Mesenchymal stem cell (in vitro differentiated cells and primary cell): ENCODE measurements at regions not wholly inside any gene's neighbourhood (a gene's known extent, or its start where the extent isn't known, plus 50 kb on each side); places are given as distances from the start of the nearest gene placed in this dataset.
"Not testable (repeated sequence)": the region's sequence is repeated elsewhere in the genome, so short reads cannot be mapped to it uniquely, and the experiment has no call there.

Source experiments
- DNase-seq: peaks from one replicate; pipeline ENCODE4 v3.0.0-alpha.2; 2013
- H2AFZ ChIP-seq: one replicate; pipeline ENCODE4 v1.6.1; 2013; ENCODE audit warnings: low read depth, mild to moderate bottlenecking, control low read depth, inconsistent platforms, low read length, moderate library complexity
- H2AK5ac ChIP-seq: 2 replicates; pipeline ENCODE4 v1.6.1; 2013; ENCODE audit warnings: low read length, moderate library complexity, mild to moderate bottlenecking, inconsistent platforms; ENCODE audit not compliant: severe bottlenecking
- H2BK120ac ChIP-seq: one replicate; pipeline ENCODE4 v1.6.1; 2013; ENCODE audit warnings: low read depth, mild to moderate bottlenecking, inconsistent platforms, low read length, moderate library complexity
- H2BK12ac ChIP-seq, 2 experiments: one replicate each; pipeline ENCODE4 v1.6.1; 2013; ENCODE audit warnings: inconsistent platforms in 2 of 2, low read length in 2 of 2, mild to moderate bottlenecking in 2 of 2, moderate library complexity in 2 of 2, control low read depth in 1 of 2
- H2BK15ac ChIP-seq: one replicate; pipeline ENCODE4 v1.6.1; 2013; ENCODE audit warnings: mild to moderate bottlenecking, low read depth, inconsistent platforms; ENCODE audit not compliant: poor library complexity, severe bottlenecking
- H2BK5ac ChIP-seq: 2 replicates; pipeline ENCODE4 v1.6.1; 2013; ENCODE audit warnings: low read depth, mild to moderate bottlenecking, low read length, control low read depth, inconsistent platforms; ENCODE audit not compliant: poor library complexity, severe bottlenecking
- H3K14ac ChIP-seq, 2 experiments: one replicate each; pipeline ENCODE4 v1.6.1; 2013; ENCODE audit warnings: inconsistent platforms in 2 of 2, low read length in 2 of 2, control low read depth in 1 of 2, mild to moderate bottlenecking in 1 of 2, moderate library complexity in 1 of 2
- H3K18ac ChIP-seq, 2 experiments: one replicate each; pipeline ENCODE4 v1.6.1; 2013; ENCODE audit warnings: inconsistent platforms in 2 of 2, low read length in 2 of 2, control low read depth in 1 of 2, low read depth in 1 of 2, mild to moderate bottlenecking in 1 of 2
- H3K23ac ChIP-seq, 2 experiments: one replicate each; pipeline ENCODE4 v1.6.1; 2013; ENCODE audit warnings: inconsistent platforms in 2 of 2, low read length in 2 of 2, mild to moderate bottlenecking in 2 of 2, moderate library complexity in 2 of 2, control low read depth in 1 of 2
- H3K27ac ChIP-seq: 2 replicates; pipeline ENCODE4 v1.5.1; 2013; ENCODE audit warnings: mild to moderate bottlenecking, moderate library complexity, low read length, control low read depth, inconsistent platforms; ENCODE audit not compliant: poor library complexity, severe bottlenecking
- H3K27me3 ChIP-seq, 2 experiments: 2 replicates each; pipeline versions ENCODE4 v1.6.1 to v1.7.0; 2013; ENCODE audit warnings: low read length in 2 of 2, mild to moderate bottlenecking in 2 of 2, moderate library complexity in 2 of 2, control low read depth in 1 of 2, inconsistent platforms in 1 of 2; ENCODE audit not compliant: control insufficient read depth in 1 of 2, insufficient read depth in 1 of 2
- H3K36me3 ChIP-seq, 2 experiments: 2 replicates each; pipeline versions ENCODE4 v1.6.1 to v1.7.0; 2013; ENCODE audit warnings: low read length in 2 of 2, control low read depth in 1 of 2, inconsistent platforms in 1 of 2, low read depth in 1 of 2, mild to moderate bottlenecking in 1 of 2; ENCODE audit not compliant: insufficient read depth in 2 of 2, control insufficient read depth in 1 of 2
- H3K4ac ChIP-seq, 2 experiments: one replicate each; pipeline ENCODE4 v1.6.1; 2013; ENCODE audit warnings: inconsistent platforms in 2 of 2, low read length in 2 of 2, mild to moderate bottlenecking in 2 of 2, moderate library complexity in 2 of 2, control low read depth in 1 of 2, low read depth in 1 of 2
- H3K4me1 ChIP-seq: 2 replicates; pipeline ENCODE4 v1.6.1; 2013; ENCODE audit warnings: low read depth, low read length, control low read depth; ENCODE audit not compliant: control insufficient read depth, insufficient read depth
- H3K4me2 ChIP-seq: 2 replicates; pipeline ENCODE4 v1.6.1; 2013; ENCODE audit warnings: low read length, mild to moderate bottlenecking, inconsistent platforms; ENCODE audit not compliant: poor library complexity, severe bottlenecking
- H3K4me3 ChIP-seq, 2 experiments: 2 replicates each; pipeline versions ENCODE4 v1.5.1 to v1.7.0; 2013; ENCODE audit warnings: low read length in 2 of 2, mild to moderate bottlenecking in 2 of 2, control low read depth in 1 of 2, low read depth in 1 of 2; ENCODE audit not compliant: insufficient read depth in 1 of 2
- H3K79me1 ChIP-seq: replicated peaks from 2 replicates; pipeline ENCODE4 v1.6.1; 2013; ENCODE audit warnings: mild to moderate bottlenecking, control low read depth, low read length, inconsistent platforms; ENCODE audit not compliant: poor library complexity, severe bottlenecking
- H3K9ac ChIP-seq: 2 replicates; pipeline ENCODE4 v1.7.0; 2013; ENCODE audit warnings: mild to moderate bottlenecking, low read length, moderate library complexity
- H3K9me3 ChIP-seq: 2 replicates; pipeline ENCODE4 v1.7.0; 2013; ENCODE audit warnings: mild to moderate bottlenecking, low read length; ENCODE audit not compliant: control insufficient read depth
- H4K8ac ChIP-seq: one replicate; pipeline ENCODE4 v1.6.1; 2013; ENCODE audit warnings: inconsistent platforms, mild to moderate bottlenecking, low read length, moderate library complexity
- H4K91ac ChIP-seq: one replicate; pipeline ENCODE4 v1.6.1; 2013; ENCODE audit warnings: mild to moderate bottlenecking, low read length, inconsistent platforms
- WGBS: methylation state at CpG from one replicate; pipeline ENCODE4 v1.1.7; 2013; ENCODE audit warnings: mixed read lengths; 5-methylcytosine and 5-hydroxymethylcytosine counted together

DNA sequence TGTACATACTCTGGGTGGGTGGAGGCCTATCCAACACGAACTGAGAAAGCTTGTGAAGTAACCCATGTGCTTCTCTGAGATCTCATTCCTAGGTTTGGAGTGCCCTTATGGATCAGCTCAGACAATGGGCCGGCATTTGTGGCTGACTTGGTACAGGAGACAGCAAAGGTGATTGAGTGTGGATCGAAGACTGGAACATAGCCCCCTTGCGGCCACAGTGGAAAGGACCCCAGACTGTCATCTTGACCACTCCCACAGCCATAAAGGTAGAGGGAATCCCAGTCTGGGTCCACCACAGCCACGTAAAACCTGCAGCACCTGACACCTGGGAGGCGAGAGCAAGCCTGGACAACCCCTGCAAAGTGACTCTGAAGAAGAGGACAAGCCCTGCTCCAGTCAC lies 598.0 kb upstream of the AADAT start:
- Histone ChIP-seq H3K4me2 (no peak overlapping the region), H2BK120ac (no peak overlapping the region), H2AK5ac (no peak overlapping the region), H3K18ac (no peak overlapping the region), H3K27ac (no peak overlapping the region), H3K9ac (no peak overlapping the region), H2BK12ac (peak overlapping the region in 1 of 2 experiments; percentile 24), H2AFZ (no peak overlapping the region), H3K4me1 (no peaks in the 10 kb centered on the region), H4K91ac (no peak overlapping the region), H3K9me3 (no peaks in the 10 kb centered on the region), H3K4ac (no peak overlapping the region), H2BK15ac (no peak overlapping the region), H4K8ac (no peak overlapping the region), H3K36me3 (no peaks in the 10 kb centered on the region), H2BK5ac (no peak overlapping the region), H3K4me3 (no peak overlapping the region), H3K27me3 (no peaks in the 10 kb centered on the region), H3K23ac (no peak overlapping the region), H3K79me1 (no peaks in the 10 kb centered on the region), H3K14ac (no peak overlapping the region)
- DNase-seq = no peak
- 92% methylated on average over 6 of the region's 6 CpGs for WGBS

DNA sequence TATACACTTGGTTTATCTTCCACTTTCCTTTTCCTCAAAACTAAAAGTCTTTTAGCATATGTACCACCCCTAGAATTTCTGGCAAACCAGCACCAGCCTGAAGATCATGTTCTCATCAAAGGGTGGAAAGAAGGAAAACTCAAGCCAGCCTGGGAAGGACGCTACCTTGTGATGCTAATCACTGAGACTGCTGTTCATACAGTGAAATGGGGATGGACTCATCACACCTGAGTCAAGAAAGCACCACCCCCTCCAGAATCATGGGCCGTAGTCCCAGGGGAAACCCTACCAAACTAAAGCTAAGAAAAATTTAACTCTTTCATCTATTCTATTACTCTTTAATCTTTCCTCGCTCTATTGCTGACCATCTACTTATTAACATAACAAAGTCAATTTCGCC lies 595.9 kb upstream of the AADAT start:
- not testable (repeated sequence) for H4K91ac ChIP-seq, H3K79me1 ChIP-seq, H3K27ac ChIP-seq, H3K4me3 ChIP-seq, H2BK5ac ChIP-seq, H3K9ac ChIP-seq, H3K4me2 ChIP-seq, H2AFZ ChIP-seq, H3K14ac ChIP-seq, H4K8ac ChIP-seq, H3K4ac ChIP-seq, H3K9me3 ChIP-seq, H2BK120ac ChIP-seq, H3K18ac ChIP-seq, H3K4me1 ChIP-seq, H2AK5ac ChIP-seq, H3K23ac ChIP-seq, H3K27me3 ChIP-seq, H2BK15ac ChIP-seq, DNase-seq, H2BK12ac ChIP-seq, H3K36me3 ChIP-seq
- WGBS = 62% methylated on average over 2 of the region's 4 CpGs

DNA sequence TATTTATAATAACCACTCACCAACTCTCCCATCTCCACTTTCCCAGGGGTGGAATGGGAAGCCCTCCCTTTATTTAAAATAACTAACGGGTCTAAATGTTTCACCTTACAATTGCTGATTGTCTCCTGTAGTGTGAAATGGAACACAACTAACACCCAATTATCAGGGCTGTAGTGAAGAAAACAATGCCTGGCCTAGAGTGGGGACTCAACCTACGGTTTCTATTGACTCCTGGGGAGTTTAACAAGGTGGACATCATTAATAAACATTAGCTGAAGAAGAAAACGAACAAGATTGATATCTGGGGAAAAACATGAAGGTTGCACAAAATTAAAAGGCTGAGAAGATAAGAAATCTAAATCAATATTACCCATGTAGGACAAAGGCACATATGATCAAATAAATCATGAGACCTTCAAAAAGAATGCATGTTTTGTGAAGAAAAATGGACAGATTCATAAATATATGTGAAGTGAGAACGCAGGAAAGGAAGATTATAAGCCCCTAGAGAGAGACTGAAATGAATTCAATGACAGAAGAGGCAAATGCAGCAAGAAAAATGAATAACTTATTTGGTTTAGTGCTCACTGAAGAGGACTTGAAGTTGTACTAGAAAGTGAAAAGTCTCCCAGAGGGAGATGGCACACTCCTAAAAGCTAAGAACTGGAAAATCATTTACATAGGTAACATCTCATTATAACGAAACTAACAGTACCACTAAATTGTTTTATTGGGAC lies 593.0 kb upstream of the AADAT start:
- no peak overlapping the region for H3K9ac ChIP-seq
- H3K4me3 ChIP-seq = no peak overlapping the region
- no peak overlapping the region for H3K4me2 ChIP-seq
- H3K4me1 ChIP-seq = no peaks in the 10 kb centered on the region
- no peak overlapping the region for H3K27ac ChIP-seq
- H4K8ac ChIP-seq = no peak overlapping the region
- no peaks in the 10 kb centered on the region for H3K36me3 ChIP-seq
- H3K79me1 ChIP-seq = no peaks in the 10 kb centered on the region
- H3K18ac ChIP-seq = no peak overlapping the region
- H2BK120ac ChIP-seq = no peak overlapping the region
- no peak overlapping the region for H2BK15ac ChIP-seq
- no peak overlapping the region for H2AK5ac ChIP-seq
- H2BK5ac ChIP-seq = no peak overlapping the region
- H3K27me3 ChIP-seq = no peaks in the 10 kb centered on the region
- no peak overlapping the region for H3K4ac ChIP-seq
- no peaks in the 10 kb centered on the region for H3K9me3 ChIP-seq
- H2BK12ac ChIP-seq = no peak overlapping the region
- no peak overlapping the region for H3K23ac ChIP-seq
- H3K14ac ChIP-seq = no peak overlapping the region
- no peak for DNase-seq
- H2AFZ ChIP-seq = no peak overlapping the region
- H4K91ac ChIP-seq = no peak overlapping the region
- 42% methylated on average over 3 of the region's 5 CpGs for WGBS

DNA sequence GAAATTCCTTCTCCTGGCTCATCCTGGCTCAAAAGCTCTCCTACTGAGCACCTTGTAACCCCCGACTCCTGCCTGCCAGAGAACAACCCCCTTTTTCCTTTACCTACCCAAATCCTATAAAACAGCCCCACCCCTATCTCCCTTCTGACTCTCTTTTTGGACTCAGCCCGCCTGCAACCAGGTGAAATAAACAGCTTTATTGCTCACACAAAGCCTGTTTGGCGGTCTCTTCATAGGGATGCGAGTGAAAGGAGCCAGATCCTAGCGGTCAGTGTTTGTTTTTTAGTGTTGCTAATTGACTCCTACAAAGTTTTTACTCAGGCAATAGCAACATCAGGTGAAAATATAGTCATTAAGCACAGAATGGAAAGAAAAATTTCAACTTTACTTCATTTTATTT lies 592.3 kb upstream of the AADAT start:
- H3K14ac ChIP-seq, H3K79me1 ChIP-seq, H3K9me3 ChIP-seq, H3K4me3 ChIP-seq, H2BK120ac ChIP-seq, H3K4ac ChIP-seq, H3K18ac ChIP-seq, H3K27ac ChIP-seq, H2BK12ac ChIP-seq, H3K4me2 ChIP-seq, H2AK5ac ChIP-seq, H2BK5ac ChIP-seq, H2BK15ac ChIP-seq, H4K91ac ChIP-seq, H4K8ac ChIP-seq, H3K27me3 ChIP-seq, H3K36me3 ChIP-seq, H3K23ac ChIP-seq, DNase-seq, H2AFZ ChIP-seq, H3K9ac ChIP-seq, H3K4me1 ChIP-seq: not testable (repeated sequence)
- WGBS = 44% methylated on average over 3 of the region's 5 CpGs
